ENCODE measurements at regions not wholly inside any gene's neighbourhood (a gene's known extent, or its start where the extent isn't known, plus 50 kb on each side); places are given as distances from the start of the nearest gene placed in this dataset.

- DNase-seq (ENCODE audit: low read depth): no peak
Observed at GRCh38 chr18:45304558-45304957, 310.7 kb upstream of the SLC14A2 start.

GRCh38 chr18:45312555-45313126 is 302.6 kb upstream of the SLC14A2 start:
- no peak for DNase-seq (ENCODE audit: low read depth)

DNA sequence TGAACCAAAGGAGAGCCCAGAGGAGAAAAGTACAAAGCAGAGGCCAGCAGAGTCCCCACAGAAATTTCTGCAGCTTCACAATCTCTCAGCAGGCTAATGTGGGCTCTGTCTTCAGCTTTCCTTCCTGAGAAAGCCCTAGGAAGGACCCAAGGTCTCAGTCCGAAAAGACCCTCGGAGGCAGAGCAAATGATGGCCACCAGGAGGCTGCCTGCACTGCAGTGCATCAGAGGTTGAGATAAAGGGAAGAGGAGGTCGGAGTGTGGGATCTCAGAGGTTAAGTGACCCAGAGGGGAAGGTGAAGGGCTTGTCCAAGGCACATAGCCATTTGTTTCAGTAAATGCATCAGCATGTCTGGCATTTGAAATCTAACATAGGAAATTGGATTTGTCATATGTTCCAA is 299.1 kb upstream of the SLC14A2 start:
- DNase-seq (ENCODE audit: low read depth): no peak

DNA sequence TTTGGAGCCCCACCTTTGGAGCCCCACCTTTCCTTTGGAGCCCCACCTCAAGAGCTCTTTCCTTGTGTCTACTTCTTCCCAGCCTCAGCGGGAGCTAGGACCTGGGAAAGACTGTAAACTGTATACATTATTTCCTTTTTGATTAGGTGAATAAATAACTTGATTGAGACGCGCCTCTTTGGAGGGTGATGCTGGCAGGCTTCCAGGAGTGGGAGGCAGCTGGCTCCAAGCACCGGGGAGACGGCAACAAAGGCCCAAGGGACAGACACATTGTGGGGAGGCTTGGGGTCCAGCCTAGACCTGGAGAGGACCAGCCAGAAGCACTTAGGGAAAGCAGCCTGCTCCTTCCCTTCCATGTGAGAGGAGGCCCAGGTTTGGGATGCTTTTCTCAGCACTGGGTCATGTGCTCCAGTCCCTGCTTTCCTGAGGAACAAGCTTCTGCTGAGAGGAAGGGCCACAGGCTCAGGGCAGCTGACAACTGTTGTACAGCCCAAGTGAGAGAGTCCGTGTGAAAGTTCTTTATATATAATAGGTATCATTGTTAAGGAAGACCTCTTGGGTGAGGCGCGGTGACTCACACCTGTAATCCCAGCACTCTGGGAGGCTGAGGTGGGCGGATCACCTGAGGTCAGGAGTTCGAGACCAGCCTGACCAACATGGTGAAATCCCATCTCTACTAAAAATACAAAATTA is 297.2 kb upstream of the SLC14A2 start:
- peak; percentile 66 for DNase-seq (ENCODE audit: low read depth)

GRCh38 chr18:45320724-45321123 is 294.6 kb upstream of the SLC14A2 start:
- no peak for DNase-seq (ENCODE audit: low read depth)

DNA sequence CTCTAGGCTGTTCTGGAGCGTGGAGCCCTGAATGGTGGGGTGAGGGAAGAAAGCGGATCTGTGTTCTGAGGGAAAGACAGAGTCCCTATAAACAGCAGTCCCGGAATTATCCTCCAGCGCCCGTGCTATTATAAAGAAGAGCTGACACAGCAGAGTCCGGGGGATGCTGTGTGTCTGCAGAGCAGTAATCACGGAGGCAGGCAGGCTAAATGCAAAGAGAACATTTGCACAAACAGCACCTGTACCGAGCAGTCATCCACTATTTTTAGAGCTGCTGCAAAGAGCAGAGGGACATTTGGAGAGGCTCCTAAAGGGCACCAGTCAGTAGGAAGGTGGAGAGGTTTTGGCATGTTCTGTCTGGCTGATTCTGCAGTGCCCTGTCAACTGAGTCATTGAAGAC is 293.8 kb upstream of the SLC14A2 start:
- no peak for DNase-seq (ENCODE audit: low read depth)

DNA sequence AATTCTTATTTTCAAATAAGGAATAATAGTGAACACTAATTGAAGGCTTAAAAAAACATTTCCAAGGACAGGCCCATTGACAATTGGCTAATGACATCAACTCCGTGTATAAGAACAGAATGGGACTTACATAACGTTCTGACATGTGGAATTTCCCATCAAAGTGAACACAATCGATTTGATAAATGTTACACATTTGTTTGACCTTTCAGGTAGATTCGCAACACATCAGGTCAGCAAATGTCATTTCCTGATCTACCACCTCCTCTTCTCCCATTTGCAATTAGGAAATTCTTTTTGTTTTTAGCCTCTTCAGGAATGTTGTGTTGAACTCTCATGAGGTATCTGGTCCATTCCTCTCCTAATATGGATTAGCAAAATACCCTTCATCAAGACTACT is 292.9 kb upstream of the SLC14A2 start:
- no peak for DNase-seq (ENCODE audit: low read depth)

- DNase-seq (ENCODE audit: low read depth): no peak
Observed at GRCh38 chr18:45324101-45324494, 291.2 kb upstream of the SLC14A2 start.

DNA sequence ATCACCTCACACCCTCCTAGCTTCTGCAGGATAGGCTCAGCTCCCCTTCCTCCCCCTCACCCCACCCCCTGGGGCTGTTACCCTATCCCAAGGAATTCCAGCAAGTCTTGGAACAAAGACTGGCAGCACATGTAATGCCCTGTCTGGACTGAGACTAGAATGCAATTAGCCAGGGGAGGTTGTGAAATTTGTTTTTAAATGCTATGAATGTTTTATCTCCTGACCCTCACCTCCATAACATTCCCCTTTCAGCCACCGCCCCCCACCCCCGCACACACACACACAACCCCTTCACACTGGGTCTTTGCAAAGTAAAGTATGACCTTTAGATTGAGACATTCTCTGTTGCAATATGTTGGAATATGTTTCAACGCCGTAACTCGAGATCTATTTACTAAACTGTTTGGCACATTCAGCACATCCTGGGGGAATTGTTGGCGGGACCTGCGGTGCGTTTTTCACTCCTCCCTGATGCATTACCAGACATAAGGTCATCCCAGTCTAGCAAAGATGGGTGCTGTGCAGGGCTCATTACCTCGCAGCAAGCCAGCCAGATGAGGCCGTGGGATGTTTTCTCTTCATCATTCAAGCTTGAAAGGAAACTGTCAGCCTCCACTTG is 290.7 kb upstream of the SLC14A2 start:
- no peak for DNase-seq (ENCODE audit: low read depth)

DNA sequence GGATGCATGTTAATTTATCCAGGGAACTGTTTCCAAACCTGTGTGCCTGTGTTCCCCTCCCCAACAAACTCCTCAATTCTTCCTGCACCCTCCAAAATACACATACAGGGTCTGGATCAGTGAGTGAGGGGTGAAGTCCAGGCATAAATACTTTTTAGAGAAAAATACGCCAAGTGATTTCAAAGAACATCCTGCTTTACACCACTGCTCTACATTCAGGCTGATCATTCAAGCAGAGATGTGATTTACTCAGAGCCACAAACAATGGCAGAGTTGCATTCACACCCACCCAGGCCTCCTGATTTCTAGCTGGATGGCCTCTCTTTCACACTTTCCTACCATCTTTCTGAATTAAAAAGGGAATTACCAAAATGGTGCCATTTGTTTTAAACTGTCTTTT is 289.5 kb upstream of the SLC14A2 start:
- no peak for DNase-seq (ENCODE audit: low read depth)

GRCh38 chr18:45326505-45326904 is 288.8 kb upstream of the SLC14A2 start:
- no peak for DNase-seq (ENCODE audit: low read depth)

DNA sequence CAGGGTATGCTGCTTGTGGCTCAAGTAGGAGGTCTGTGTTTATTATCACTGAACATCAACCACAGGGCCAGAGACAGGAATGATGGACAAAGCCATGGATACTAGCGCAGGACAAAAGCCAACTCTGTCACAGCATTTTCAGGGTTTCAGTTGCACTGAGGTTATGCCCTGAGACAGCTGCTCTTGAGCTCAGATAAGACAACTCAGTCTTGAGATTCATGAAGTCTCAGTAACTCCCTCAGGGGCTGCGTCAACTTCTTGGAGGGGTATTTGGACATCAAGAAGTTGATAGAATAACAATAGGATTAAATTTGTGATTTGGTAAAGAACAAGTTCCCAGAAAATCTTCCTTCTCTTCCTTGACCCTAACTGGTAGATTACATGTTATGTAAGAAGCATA is 287.0 kb upstream of the SLC14A2 start:
- DNase-seq (ENCODE audit: low read depth): no peak

GRCh38 chr18:45328811-45329210 is 286.5 kb upstream of the SLC14A2 start:
- no peak for DNase-seq (ENCODE audit: low read depth)

- no peak for DNase-seq (ENCODE audit: low read depth)
Observed at GRCh38 chr18:45329316-45329715, 286.0 kb upstream of the SLC14A2 start.

DNA sequence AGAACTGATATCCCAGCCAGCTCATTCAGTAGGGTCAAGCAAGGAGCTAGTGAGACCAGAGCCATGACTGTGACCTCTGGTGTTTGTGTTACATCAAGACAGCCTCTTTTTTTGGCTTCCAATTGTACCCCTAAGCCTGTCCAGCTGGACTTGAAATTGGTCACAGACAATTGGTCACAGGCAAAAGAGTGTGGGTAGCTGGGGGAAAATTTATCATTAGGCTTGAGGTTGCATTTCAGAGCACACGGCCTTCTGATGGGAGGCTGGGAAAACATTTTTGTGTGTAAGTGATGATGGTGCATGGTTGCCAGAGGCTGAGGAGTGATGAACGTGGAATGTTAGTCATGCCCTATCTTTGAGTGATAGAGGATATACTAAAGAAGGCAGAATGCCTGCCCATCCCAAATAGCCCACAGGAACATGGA is 285.1 kb upstream of the SLC14A2 start:
- no peak for DNase-seq (ENCODE audit: low read depth)

- DNase-seq (ENCODE audit: low read depth): no peak
Observed at GRCh38 chr18:45332871-45333270, 282.4 kb upstream of the SLC14A2 start.

DNA sequence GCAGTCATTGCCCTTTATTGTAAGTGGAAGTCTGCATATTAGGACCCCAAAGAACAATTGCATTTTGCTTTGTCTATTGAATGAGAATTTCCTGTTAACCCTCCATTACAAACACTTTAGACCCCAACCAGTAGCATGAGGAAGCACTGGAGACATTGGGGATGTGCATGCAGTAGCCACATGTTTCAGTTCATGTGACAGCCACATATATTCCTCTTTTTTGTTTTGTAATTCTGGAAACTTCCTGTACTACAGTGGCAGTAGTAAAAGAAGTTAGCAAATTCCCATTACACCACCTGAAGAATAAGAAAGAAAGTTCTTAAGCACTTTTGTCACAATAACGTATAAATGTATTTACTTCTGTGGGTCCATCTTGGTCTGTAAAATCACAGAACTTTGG is 281.1 kb upstream of the SLC14A2 start:
- DNase-seq (ENCODE audit: low read depth): no peak

DNA sequence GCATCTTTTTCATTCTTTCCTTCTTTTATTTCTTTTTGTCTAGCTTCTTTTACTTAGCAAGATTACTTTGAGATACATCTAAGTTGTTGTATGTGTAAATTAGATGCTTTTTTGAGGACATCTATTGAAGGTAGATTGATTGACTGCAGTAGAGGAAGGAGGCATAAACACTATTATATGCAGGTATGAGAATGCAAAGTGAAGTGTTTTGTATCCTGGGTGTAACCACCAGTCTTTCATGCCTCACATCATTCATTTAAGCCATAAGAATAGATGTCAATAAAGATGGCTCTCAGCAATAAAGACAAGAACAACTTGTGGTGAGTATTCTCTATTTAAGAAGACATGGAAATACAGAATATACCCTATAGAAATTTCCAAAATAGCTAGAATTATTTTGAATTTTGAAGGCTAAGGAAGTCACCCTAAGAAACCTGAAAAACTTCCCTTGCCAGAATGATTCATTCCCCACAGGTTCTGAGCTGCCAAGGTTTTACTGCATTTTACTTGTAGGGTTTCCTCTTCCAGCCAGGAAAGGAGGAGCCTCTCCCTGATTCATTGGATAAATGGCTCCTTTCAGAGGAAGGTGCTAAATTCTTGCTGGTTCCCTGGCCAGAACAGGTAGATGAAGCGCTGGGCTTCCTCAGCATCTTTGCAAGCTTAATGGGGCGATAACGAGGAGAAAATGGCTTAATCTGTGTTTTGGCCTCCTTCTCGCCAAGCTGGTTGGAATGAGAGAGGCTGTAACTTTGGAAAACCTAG is 279.8 kb upstream of the SLC14A2 start:
- peak; percentile 66 for DNase-seq (ENCODE audit: low read depth)

DNA sequence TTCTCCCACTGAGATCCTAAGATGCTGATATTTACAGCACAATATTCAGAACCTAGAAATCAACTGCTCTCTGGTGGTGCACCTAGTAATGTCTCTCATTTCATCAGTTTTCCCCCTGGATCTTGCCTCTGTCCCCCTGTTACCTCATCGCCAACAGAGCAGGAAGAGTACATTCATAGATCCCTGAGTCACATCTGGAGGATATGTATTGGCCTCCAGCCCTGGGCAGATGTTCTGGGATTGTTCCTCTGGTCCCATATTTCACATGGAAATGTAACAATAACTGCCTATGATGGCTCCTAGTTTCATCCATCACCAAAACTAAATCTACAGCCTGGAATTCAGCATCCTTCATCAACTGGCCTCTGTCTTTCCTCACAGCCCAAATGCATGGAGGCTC is 278.8 kb upstream of the SLC14A2 start:
- DNase-seq (ENCODE audit: low read depth): peak; percentile 20

- no peak for DNase-seq (ENCODE audit: low read depth)
Observed at GRCh38 chr18:45337477-45337876, 277.8 kb upstream of the SLC14A2 start.

DNA sequence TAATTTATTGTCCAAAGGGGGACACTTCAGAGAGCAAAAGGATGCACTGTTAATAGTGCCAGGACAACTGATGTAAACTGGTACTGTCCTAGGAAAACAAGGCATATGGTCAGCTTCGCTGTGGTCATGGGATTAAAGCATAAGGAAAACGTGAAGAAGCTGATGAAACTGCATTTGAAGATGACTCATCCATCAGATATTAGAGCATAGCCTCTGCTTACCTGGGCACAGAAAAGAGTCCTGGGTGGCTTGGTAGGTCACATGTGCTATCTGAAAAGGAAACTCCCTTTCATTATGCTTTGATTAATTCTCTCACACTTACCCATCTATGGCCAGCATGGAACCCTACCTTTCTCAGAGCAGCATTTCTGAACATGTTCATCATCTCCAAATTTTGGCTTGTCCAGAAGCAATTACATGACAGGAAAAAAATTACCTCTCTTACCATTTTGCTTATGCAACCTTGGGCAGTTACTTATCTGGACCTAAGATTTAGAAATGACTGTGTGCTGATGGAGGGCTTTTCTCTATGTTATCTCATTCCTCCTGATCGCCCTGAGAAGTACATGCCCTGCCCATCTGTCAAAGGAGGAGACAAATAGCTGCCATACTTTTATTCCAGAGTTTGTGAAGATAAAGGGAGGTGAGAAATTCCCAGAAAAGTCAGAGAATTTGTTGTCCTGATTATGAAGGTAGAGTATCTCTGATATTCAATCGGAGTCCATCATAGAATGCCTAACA is 275.3 kb upstream of the SLC14A2 start:
- no peak for DNase-seq (ENCODE audit: low read depth)

DNA sequence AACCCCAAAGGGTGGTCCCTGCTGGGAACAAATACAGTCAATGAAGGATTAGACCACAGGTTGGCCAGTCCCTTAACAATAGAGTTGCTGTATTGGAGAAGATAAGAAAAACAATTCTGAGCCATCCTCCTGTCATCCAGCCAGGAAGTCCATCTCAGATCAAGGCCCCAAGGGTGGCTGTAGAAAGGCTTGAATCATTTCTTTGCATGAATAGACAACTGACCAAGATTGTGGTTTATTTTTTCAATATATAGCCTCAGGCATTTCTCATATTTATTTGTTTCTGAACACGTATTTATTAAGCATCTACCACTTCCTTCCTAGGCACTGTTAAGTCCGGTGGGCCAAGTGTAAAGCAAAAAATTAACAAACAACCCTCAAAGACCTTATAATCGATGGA is 274.4 kb upstream of the SLC14A2 start:
- DNase-seq (ENCODE audit: low read depth): peak; percentile 66
